T-helper 1 cell treated with Interleukin-12 subunit alpha and Interleukin-12 subunit beta and Interleukin-4 antibody, amounts not matched to agents 30 ng/mL and 1 ng/mL, for 36 hours (primary cell): ENCODE measurements at regions not wholly inside any gene's neighbourhood (a gene's known extent, or its start where the extent isn't known, plus 50 kb on each side); places are given as distances from the start of the nearest gene placed in this dataset.
"Not testable (repeated sequence)": the region's sequence is repeated elsewhere in the genome, so short reads cannot be mapped to it uniquely, and the experiment has no call there.

Experiments
- intact Hi-C: fragments of 100-400 bp; cut with micrococcal nuclease; formaldehyde crosslinking; loops from one replicate; pipeline ENCODE4 v1.15.1; 2024

GRCh38 chr4:64216741-64217140 is 192.5 kb downstream of the TECRL start:
- intact Hi-C loops = no loop called here

- intact Hi-C loops = no loop called here
Observed at GRCh38 chr4:64205376-64205775, 203.9 kb downstream of the TECRL start.

GRCh38 chr4:64200001-64200555 is 209.2 kb downstream of the TECRL start:
- intact Hi-C loops = no loop called here

GRCh38 chr4:64195582-64195981 is 213.7 kb downstream of the TECRL start:
- intact Hi-C loops = no loop called here

GRCh38 chr4:64192731-64193412 is 216.4 kb downstream of the TECRL start:
- intact Hi-C loops = no loop called here

GRCh38 chr4:64174247-64174882 is 234.9 kb downstream of the TECRL start:
- intact Hi-C loops = no loop called here

GRCh38 chr4:64166365-64166764 is 242.9 kb downstream of the TECRL start:
- intact Hi-C loops = no loop called here

- intact Hi-C loops = loop anchor here (1.0 kb wide), 2 partner anchors 381 to 427 kb away; no protein-coding TSS in a partner anchor
Observed at GRCh38 chr4:64158648-64159326, 250.5 kb downstream of the TECRL start.

- intact Hi-C loops = no loop called here
Observed at GRCh38 chr4:64157397-64157796, 251.9 kb downstream of the TECRL start.

GRCh38 chr4:64156253-64156652 is 253.0 kb downstream of the TECRL start:
- intact Hi-C loops = no loop called here

- intact Hi-C loops = no loop called here
Observed at GRCh38 chr4:64146030-64146429, 263.2 kb downstream of the TECRL start.

GRCh38 chr4:64144994-64145393 is 264.3 kb downstream of the TECRL start:
- intact Hi-C loops = no loop called here

- intact Hi-C loops = no loop called here
Observed at GRCh38 chr4:64130907-64131306, 278.3 kb downstream of the TECRL start.

- intact Hi-C loops = no loop called here
Observed at GRCh38 chr4:64125354-64125753, 283.9 kb downstream of the TECRL start.

- intact Hi-C loops = no loop called here
Observed at GRCh38 chr4:64121803-64122202, 287.4 kb downstream of the TECRL start.

- intact Hi-C loops = no loop called here
Observed at GRCh38 chr4:64105903-64106302, 303.3 kb downstream of the TECRL start.

- intact Hi-C loops = no loop called here
Observed at GRCh38 chr4:64095398-64095797, 313.9 kb downstream of the TECRL start.

- intact Hi-C loops = no loop called here
Observed at GRCh38 chr4:64079316-64079715, 329.9 kb downstream of the TECRL start.

GRCh38 chr4:64068096-64068495 is 341.2 kb downstream of the TECRL start:
- intact Hi-C loops = no loop called here

GRCh38 chr4:64062991-64063390 is 346.3 kb downstream of the TECRL start:
- intact Hi-C loops = no loop called here

- intact Hi-C loops = not testable (repeated sequence)
Observed at GRCh38 chr4:64037033-64037432, 372.2 kb downstream of the TECRL start.

GRCh38 chr4:64022560-64022959 is 386.7 kb downstream of the TECRL start:
- intact Hi-C loops = no loop called here
